H1 (cell line): ENCODE measurements at regions not wholly inside any gene's neighbourhood (a gene's known extent, or its start where the extent isn't known, plus 50 kb on each side); places are given as distances from the start of the nearest gene placed in this dataset.

Experiments used
- CTCF ChIA-PET: fragments of 300-600 bp; sonication (Branson Sonifier 250); formaldehyde crosslinking; loops from one replicate; lab custom pipeline; 2021; ENCODE audit not compliant: partially characterized antibody; lab: Charles Lee
- POLR2A ChIA-PET: fragments of 300-600 bp; sonication (Branson Sonifier 250); formaldehyde crosslinking; loops from one replicate; lab custom pipeline; 2021; ENCODE audit warnings: inconsistent platforms; ENCODE audit not compliant: partially characterized antibody; lab: Charles Lee
- DNase-seq, 2 experiments: peaks; one replicate each; pipeline versions ENCODE4 v3.0.0 to v3.0.0-alpha.2; 2010 to 2022; ENCODE audit warnings: low spot score in 2 of 2, low read depth in 1 of 2, mixed read lengths in 1 of 2
- FAIRE-seq: peaks from 2 replicates; lab custom pipeline; 2011; peaks lifted over from hg19 to GRCh38; lab: Jason Lieb, UNC
- H2AFZ ChIP-seq: 2 replicates; pipeline ENCODE4 v1.8.1; 2012; ENCODE audit warnings: low read length, inconsistent platforms
- H2AK5ac ChIP-seq: 2 replicates; pipeline ENCODE4 v1.6.1; 2013; ENCODE audit warnings: low read depth, low read length
- H2BK120ac ChIP-seq: replicated peaks from 2 replicates; pipeline ENCODE3; 2013; ENCODE audit warnings: low read depth, low read length, inconsistent platforms
- H2BK12ac ChIP-seq: 2 replicates; pipeline ENCODE4 v1.6.1; 2013; ENCODE audit warnings: low read depth, low read length
- H2BK15ac ChIP-seq: 2 replicates; pipeline ENCODE4 v1.6.1; 2013; ENCODE audit warnings: low read length
- H2BK20ac ChIP-seq: 2 replicates; pipeline ENCODE4 v1.6.1; 2013; ENCODE audit warnings: low read length
- H2BK5ac ChIP-seq: 2 replicates; pipeline ENCODE4 v1.6.1; 2013; ENCODE audit warnings: low read depth, low read length
- H3K14ac ChIP-seq: 2 replicates; pipeline ENCODE4 v1.6.1; 2013; ENCODE audit warnings: inconsistent platforms; ENCODE audit not compliant: insufficient read length
- H3K18ac ChIP-seq: 2 replicates; pipeline ENCODE4 v1.6.1; 2013; ENCODE audit warnings: low read length; ENCODE audit errors: extremely low read depth
- H3K23ac ChIP-seq: 2 replicates; pipeline ENCODE4 v1.6.1; 2013; ENCODE audit warnings: inconsistent platforms; ENCODE audit not compliant: insufficient read length
- H3K23me2 ChIP-seq: 2 replicates; pipeline ENCODE4 v1.6.1; 2013; ENCODE audit warnings: low read depth, low read length
- H3K27ac ChIP-seq: 2 replicates; pipeline ENCODE4 v1.6.1; 2011; ENCODE audit warnings: low read depth, low read length, inconsistent platforms
- H3K27me3 ChIP-seq, 4 experiments: replicated peaks in 1 of 4; 1 replicate in 1 of 4; 2 replicates in 3 of 4; pipeline versions ENCODE4 v1.6.1 to v1.8.1; 2011 to 2013; ENCODE audit warnings: low read length in 3 of 4, mild to moderate bottlenecking in 3 of 4, inconsistent platforms in 2 of 4, mixed read lengths in 2 of 4, moderate library complexity in 1 of 4; ENCODE audit not compliant: control insufficient read depth in 3 of 4, insufficient read depth in 3 of 4; ENCODE audit errors: extremely low read depth in 1 of 4
- H3K36me3 ChIP-seq, 4 experiments: 2 replicates each; pipeline versions ENCODE4 v1.6.1 to v1.8.1; 2011 to 2013; ENCODE audit warnings: mild to moderate bottlenecking in 4 of 4, low read length in 3 of 4, moderate library complexity in 2 of 4, control low read depth in 1 of 4, inconsistent platforms in 1 of 4; ENCODE audit not compliant: insufficient read depth in 4 of 4, control insufficient read depth in 2 of 4
- H3K4ac ChIP-seq: replicated peaks from 2 replicates; pipeline ENCODE3; 2013; ENCODE audit warnings: low read length, low read depth, mixed read lengths, inconsistent platforms; ENCODE audit not compliant: insufficient read length
- H3K4me1 ChIP-seq, 4 experiments: replicated peaks in 1 of 4; 1 replicate in 1 of 4; 2 replicates in 3 of 4; pipeline versions ENCODE4 v1.6.1 to v1.8.1; 2011 to 2013; ENCODE audit warnings: low read length in 3 of 4, inconsistent platforms in 2 of 4, mixed read lengths in 1 of 4; ENCODE audit not compliant: insufficient read depth in 4 of 4, control insufficient read depth in 3 of 4
- H3K4me2 ChIP-seq, 2 experiments: 2 replicates each; pipeline versions ENCODE4 v1.6.1 to v1.8.1; 2011 to 2013; ENCODE audit warnings: low read depth in 2 of 2, low read length in 2 of 2, control low read depth in 1 of 2, inconsistent platforms in 1 of 2, mild to moderate bottlenecking in 1 of 2; ENCODE audit not compliant: insufficient read depth in 1 of 2
- H3K4me3 ChIP-seq, 4 experiments: fragments of 200-600, 300-600 bp in 1 of 4; sonication (generic), shearing (Covaris generic), sonication (Bioruptor Twin) in 1 of 4; 2 replicates each; pipeline versions ENCODE4 v1.5.1 to v1.8.1; 2011 to 2016; ENCODE audit warnings: low read length in 4 of 4, low read depth in 3 of 4, control low read depth in 2 of 4, inconsistent platforms in 2 of 4, mild to moderate bottlenecking in 2 of 4, mixed read lengths in 1 of 4, moderate library complexity in 1 of 4; ENCODE audit not compliant: insufficient read depth in 2 of 4; ENCODE audit errors: extremely low read depth in 1 of 4
- H3K56ac ChIP-seq: replicated peaks from 2 replicates; pipeline ENCODE3; 2013; ENCODE audit warnings: low read depth, mild to moderate bottlenecking, mixed read lengths, low read length, inconsistent platforms; ENCODE audit not compliant: insufficient read length
- H3K79me1 ChIP-seq: 2 replicates; pipeline ENCODE4 v1.6.1; 2013; ENCODE audit warnings: low read depth, low read length, control low read depth
- H3K79me2 ChIP-seq, 2 experiments: 2 replicates each; pipeline versions ENCODE4 v1.6.1 to v1.8.1; 2012 to 2013; ENCODE audit warnings: low read length in 2 of 2, mild to moderate bottlenecking in 2 of 2, inconsistent platforms in 1 of 2; ENCODE audit not compliant: insufficient read depth in 2 of 2, control insufficient read depth in 1 of 2
- H3K9ac ChIP-seq, 4 experiments: replicated peaks in 1 of 4; 1 replicate in 1 of 4; 2 replicates in 3 of 4; pipeline versions ENCODE4 v1.6.1 to v1.8.1; 2011 to 2013; ENCODE audit warnings: low read depth in 3 of 4, low read length in 3 of 4, control low read depth in 2 of 4, mild to moderate bottlenecking in 2 of 4, moderate library complexity in 2 of 4, inconsistent platforms in 1 of 4; ENCODE audit errors: extremely low read depth in 1 of 4
- H3K9me3 ChIP-seq, 2 experiments: 2 replicates each; pipeline versions ENCODE4 v1.6.1 to v1.8.1; 2012 to 2013; ENCODE audit warnings: mild to moderate bottlenecking in 2 of 2, moderate library complexity in 2 of 2, control low read depth in 1 of 2, inconsistent platforms in 1 of 2, low read depth in 1 of 2, low read length in 1 of 2, mixed read lengths in 1 of 2; ENCODE audit not compliant: insufficient read depth in 2 of 2
- H4K20me1 ChIP-seq, 2 experiments: replicated peaks in 1 of 2; 2 replicates each; pipeline versions ENCODE3 to v1.8.1; 2011 to 2013; ENCODE audit warnings: inconsistent platforms in 2 of 2, low read length in 2 of 2, mild to moderate bottlenecking in 1 of 2; ENCODE audit not compliant: insufficient read depth in 2 of 2, control insufficient read depth in 1 of 2
- H4K5ac ChIP-seq: 2 replicates; pipeline ENCODE4 v1.6.1; 2013; ENCODE audit warnings: low read length, low read depth, mixed read lengths, inconsistent platforms; ENCODE audit not compliant: insufficient read length
- H4K8ac ChIP-seq: 2 replicates; pipeline ENCODE4 v1.8.0; 2013; ENCODE audit warnings: mild to moderate bottlenecking, moderate library complexity, low read length, inconsistent platforms; ENCODE audit not compliant: insufficient read depth; ENCODE audit errors: extremely low read depth
- H4K91ac ChIP-seq: replicated peaks from 2 replicates; pipeline ENCODE3; 2013; ENCODE audit warnings: low read length, mixed read lengths, inconsistent platforms; ENCODE audit not compliant: insufficient read length
- ASH2L ChIP-seq: fragments of 200-600, 300-600 bp; sonication (generic); IDR thresholded peaks from one replicate; pipeline ENCODE4 v1.7.1; 2017; ENCODE audit warnings: low read length
- CHD1 ChIP-seq: IDR thresholded peaks from 2 replicates; pipeline ENCODE4 v1.6.1; 2012; ENCODE audit warnings: low read depth, low read length, improper control_type of control experiment
- KDM5A ChIP-seq: fragments of 200-600 bp; IDR thresholded peaks from 2 replicates; pipeline ENCODE4 v1.7.1; 2012; ENCODE audit warnings: mild to moderate bottlenecking, low read length, inconsistent platforms, mixed read lengths
- NRF1 ChIP-seq: IDR thresholded peaks from 2 replicates; pipeline ENCODE4 v1.6.1; 2011; ENCODE audit warnings: mild to moderate bottlenecking, low read depth, low read length, improper control_type of control experiment
- WGBS, 2 experiments: shearing (Covaris generic) in 1 of 2; methylation state at CpG; one replicate each; pipeline versions ENCODE4 v1.1.6 to v1.1.7; 2013 to 2015; ENCODE audit warnings: low lambda C conversion rate in 2 of 2, mixed read lengths in 2 of 2, inconsistent platforms in 1 of 2, low coverage in 1 of 2, missing lambda C conversion rate in 1 of 2; ENCODE audit not compliant: insufficient replicate concordance in 2 of 2, insufficient coverage in 1 of 2, insufficient read length in 1 of 2; ENCODE audit errors: extremely low coverage in 1 of 2, missing lambda C conversion rate in 1 of 2; 5-methylcytosine and 5-hydroxymethylcytosine counted together
- TF ChIP-seq, protein P1 (sequence below): IDR thresholded peaks from 2 replicates; pipeline ENCODE4 v1.6.1; 2012; ENCODE audit warnings: inconsistent platforms
- TF ChIP-seq, protein P2 (sequence below), 3 experiments: IDR thresholded peaks; 1 replicate in 2 of 3; 2 replicates in 1 of 3; pipeline versions ENCODE4 v1.5.1 to v1.6.1; 2011; ENCODE audit warnings: low read length in 3 of 3, mild to moderate bottlenecking in 3 of 3, inconsistent platforms in 2 of 3, low read depth in 1 of 3, moderate library complexity in 1 of 3; ENCODE audit not compliant: insufficient read depth in 1 of 3; ENCODE audit errors: control extremely low read depth in 1 of 3
- TF ChIP-seq, protein P3 (sequence below): IDR thresholded peaks from 2 replicates; pipeline ENCODE4 v1.6.1; 2012; ENCODE audit warnings: low read length, inconsistent platforms

DNA sequence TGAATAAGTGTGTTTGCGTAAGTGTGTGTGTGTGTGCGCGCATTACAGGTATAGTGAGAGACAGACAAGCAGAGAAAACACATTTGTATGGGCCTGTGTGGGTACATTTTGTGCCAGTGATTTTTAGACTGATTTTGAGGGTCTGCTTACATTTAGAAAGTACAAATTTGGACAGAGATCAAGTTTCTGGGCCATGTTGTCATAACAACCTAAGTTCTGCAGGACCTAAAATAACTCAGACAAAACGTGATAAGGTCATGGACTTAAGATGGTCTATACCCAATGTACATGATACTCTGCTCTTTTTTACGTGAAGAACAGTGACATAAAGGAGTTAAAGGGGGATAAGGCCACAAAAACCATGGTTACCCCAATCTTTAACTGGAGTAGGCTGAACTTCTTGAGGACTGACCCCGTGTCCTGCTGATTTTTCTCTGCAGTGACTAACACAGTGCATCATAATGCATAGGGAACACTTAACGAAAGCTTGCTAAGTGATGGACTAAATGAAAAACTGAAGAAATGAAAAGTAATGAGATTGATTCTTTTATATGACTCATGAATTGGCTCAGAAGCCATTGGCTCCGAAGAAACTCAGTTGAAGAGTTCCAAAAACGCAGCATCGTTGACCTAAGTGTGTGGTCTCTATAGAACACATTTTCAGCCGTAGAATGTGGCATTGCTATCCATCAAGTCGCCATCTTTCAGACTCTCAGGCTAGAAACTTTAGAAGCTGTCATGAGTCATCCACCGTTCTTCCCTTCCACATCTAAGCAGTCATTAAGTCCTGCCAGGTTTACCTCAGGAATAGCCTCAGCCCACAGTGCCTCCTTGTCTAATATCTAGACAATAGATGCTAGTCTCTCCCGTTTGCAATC, 61.6 kb upstream of the NCOA1 start:
- Histone ChIP-seq H3K27ac (no peak overlapping the region), H3K23ac (no peak overlapping the region), H3K4me3 (no peak overlapping the region), H4K20me1 (no peaks in the 10 kb centered on the region), H2BK20ac (no peak overlapping the region), H3K14ac (no peak overlapping the region), H3K9ac (no peak overlapping the region), H3K79me1 (no peaks in the 10 kb centered on the region), H3K4ac (no peak overlapping the region), H3K9me3 (no peaks in the 10 kb centered on the region), H4K8ac (no peak overlapping the region), H2BK12ac (no peak overlapping the region), H4K91ac (no peak overlapping the region), H3K18ac (no peak overlapping the region), H3K27me3 (no peaks in the 10 kb centered on the region), H2BK5ac (no peak overlapping the region), H3K4me2 (no peak overlapping the region), H3K79me2 (no peaks in the 10 kb centered on the region), H2BK15ac (no peak overlapping the region), H4K5ac (no peak overlapping the region), H2AFZ (no peak overlapping the region), H3K4me1 (no peaks in the 10 kb centered on the region), H3K56ac (no peak overlapping the region), H2BK120ac (no peak overlapping the region), H2AK5ac (no peak overlapping the region), H3K23me2 (no peaks in the 10 kb centered on the region), H3K36me3 (no peaks in the 10 kb centered on the region)
- 90 to 100% methylated on average over 3 to 14 of the region's 14 CpGs for WGBS, 2 experiments
- no peak for DNase-seq
- ChIA-PET CTCF (no interaction called here), POLR2A (no interaction called here)
- no peak for FAIRE-seq
- TF ChIP-seq, protein P1, sequence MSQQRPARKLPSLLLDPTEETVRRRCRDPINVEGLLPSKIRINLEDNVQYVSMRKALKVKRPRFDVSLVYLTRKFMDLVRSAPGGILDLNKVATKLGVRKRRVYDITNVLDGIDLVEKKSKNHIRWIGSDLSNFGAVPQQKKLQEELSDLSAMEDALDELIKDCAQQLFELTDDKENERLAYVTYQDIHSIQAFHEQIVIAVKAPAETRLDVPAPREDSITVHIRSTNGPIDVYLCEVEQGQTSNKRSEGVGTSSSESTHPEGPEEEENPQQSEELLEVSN = no peak
- no peak for TF ChIP-seq KDM5A
- TF ChIP-seq CHD1 = no peak
- TF ChIP-seq ASH2L = no peak
- TF ChIP-seq, protein P2, sequence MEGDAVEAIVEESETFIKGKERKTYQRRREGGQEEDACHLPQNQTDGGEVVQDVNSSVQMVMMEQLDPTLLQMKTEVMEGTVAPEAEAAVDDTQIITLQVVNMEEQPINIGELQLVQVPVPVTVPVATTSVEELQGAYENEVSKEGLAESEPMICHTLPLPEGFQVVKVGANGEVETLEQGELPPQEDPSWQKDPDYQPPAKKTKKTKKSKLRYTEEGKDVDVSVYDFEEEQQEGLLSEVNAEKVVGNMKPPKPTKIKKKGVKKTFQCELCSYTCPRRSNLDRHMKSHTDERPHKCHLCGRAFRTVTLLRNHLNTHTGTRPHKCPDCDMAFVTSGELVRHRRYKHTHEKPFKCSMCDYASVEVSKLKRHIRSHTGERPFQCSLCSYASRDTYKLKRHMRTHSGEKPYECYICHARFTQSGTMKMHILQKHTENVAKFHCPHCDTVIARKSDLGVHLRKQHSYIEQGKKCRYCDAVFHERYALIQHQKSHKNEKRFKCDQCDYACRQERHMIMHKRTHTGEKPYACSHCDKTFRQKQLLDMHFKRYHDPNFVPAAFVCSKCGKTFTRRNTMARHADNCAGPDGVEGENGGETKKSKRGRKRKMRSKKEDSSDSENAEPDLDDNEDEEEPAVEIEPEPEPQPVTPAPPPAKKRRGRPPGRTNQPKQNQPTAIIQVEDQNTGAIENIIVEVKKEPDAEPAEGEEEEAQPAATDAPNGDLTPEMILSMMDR (IDR thresholded peaks at IDR 0.05; ENCODE audit: control extremely low read depth in 1 of 3, insufficient read depth in 1 of 3, low read depth in 1 of 3, low read length in 3 of 3) = no peak
- TF ChIP-seq, protein P3, sequence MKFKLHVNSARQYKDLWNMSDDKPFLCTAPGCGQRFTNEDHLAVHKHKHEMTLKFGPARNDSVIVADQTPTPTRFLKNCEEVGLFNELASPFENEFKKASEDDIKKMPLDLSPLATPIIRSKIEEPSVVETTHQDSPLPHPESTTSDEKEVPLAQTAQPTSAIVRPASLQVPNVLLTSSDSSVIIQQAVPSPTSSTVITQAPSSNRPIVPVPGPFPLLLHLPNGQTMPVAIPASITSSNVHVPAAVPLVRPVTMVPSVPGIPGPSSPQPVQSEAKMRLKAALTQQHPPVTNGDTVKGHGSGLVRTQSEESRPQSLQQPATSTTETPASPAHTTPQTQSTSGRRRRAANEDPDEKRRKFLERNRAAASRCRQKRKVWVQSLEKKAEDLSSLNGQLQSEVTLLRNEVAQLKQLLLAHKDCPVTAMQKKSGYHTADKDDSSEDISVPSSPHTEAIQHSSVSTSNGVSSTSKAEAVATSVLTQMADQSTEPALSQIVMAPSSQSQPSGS = no peak
- no peak for TF ChIP-seq NRF1
